DLD1 (cell line): ENCODE measurements at regions not wholly inside any gene's neighbourhood (a gene's known extent, or its start where the extent isn't known, plus 50 kb on each side); places are given as distances from the start of the nearest gene placed in this dataset.

Experiments
- in situ Hi-C: cut with HindIII; loops from 2 replicates; pipeline ENCODE4 v1.10.0; 2017; ENCODE audit warnings: low sequenced_read_pairs

GRCh38 chr7:18198868-18199267 is 171.2 kb upstream of the PRPS1L1 start:
- in situ Hi-C loops, result no loop called here

GRCh38 chr7:18200266-18200665 is 172.6 kb upstream of the PRPS1L1 start:
- in situ Hi-C loops, result no loop called here

GRCh38 chr7:18200855-18201254 is 173.2 kb upstream of the PRPS1L1 start:
- in situ Hi-C loops, result no loop called here

GRCh38 chr7:18201350-18201749 is 173.7 kb upstream of the PRPS1L1 start:
- in situ Hi-C loops, result no loop called here

- in situ Hi-C loops, result no loop called here
These were observed 174.8 kb upstream of the PRPS1L1 start for GRCh38 chr7:18202315-18203045.

- in situ Hi-C loops, result no loop called here
These were observed 178.7 kb upstream of the PRPS1L1 start for GRCh38 chr7:18206331-18206730.

GRCh38 chr7:18208921-18209320 is 181.3 kb upstream of the PRPS1L1 start:
- in situ Hi-C loops, result no loop called here

- in situ Hi-C loops, result no loop called here
These were observed 182.7 kb upstream of the PRPS1L1 start for GRCh38 chr7:18210377-18210776.

- in situ Hi-C loops, result no loop called here
These were observed 183.1 kb upstream of the PRPS1L1 start for GRCh38 chr7:18210788-18211187.

- in situ Hi-C loops, result no loop called here
These were observed 184.7 kb upstream of the PRPS1L1 start for GRCh38 chr7:18212308-18212707.

- in situ Hi-C loops, result no loop called here
These were observed 185.1 kb upstream of the PRPS1L1 start for GRCh38 chr7:18212758-18213157.

- in situ Hi-C loops, result no loop called here
These were observed 186.0 kb upstream of the PRPS1L1 start for GRCh38 chr7:18213652-18214051.

- in situ Hi-C loops, result no loop called here
These were observed 188.6 kb upstream of the PRPS1L1 start for GRCh38 chr7:18216270-18216669.

GRCh38 chr7:18221377-18222293 is 194.0 kb upstream of the PRPS1L1 start:
- in situ Hi-C loops, result no loop called here

GRCh38 chr7:18222636-18223035 is 195.0 kb upstream of the PRPS1L1 start:
- in situ Hi-C loops, result no loop called here

- in situ Hi-C loops, result no loop called here
These were observed 196.5 kb upstream of the PRPS1L1 start for GRCh38 chr7:18224138-18224537.

GRCh38 chr7:18225067-18225466 is 197.4 kb upstream of the PRPS1L1 start:
- in situ Hi-C loops, result no loop called here

- in situ Hi-C loops, result no loop called here
These were observed 199.0 kb upstream of the PRPS1L1 start for GRCh38 chr7:18226598-18226997.

- in situ Hi-C loops, result no loop called here
These were observed 201.0 kb upstream of the PRPS1L1 start for GRCh38 chr7:18228686-18229085.

- in situ Hi-C loops, result no loop called here
These were observed 202.6 kb upstream of the PRPS1L1 start for GRCh38 chr7:18230271-18230670.

GRCh38 chr7:18231854-18232253 is 204.2 kb upstream of the PRPS1L1 start:
- in situ Hi-C loops, result no loop called here

GRCh38 chr7:18234519-18234918 is 206.9 kb upstream of the PRPS1L1 start:
- in situ Hi-C loops, result no loop called here
